HEK293T (cell line): ENCODE measurements at regions not wholly inside any gene's neighbourhood (a gene's known extent, or its start where the extent isn't known, plus 50 kb on each side); places are given as distances from the start of the nearest gene placed in this dataset.

Experiments
- CTBP1 ChIP-seq: fragments of 450-650 bp; IDR thresholded peaks from 2 replicates; pipeline ENCODE4 v1.6.1; 2016; ENCODE audit warnings: borderline replicate concordance
- FOXA1 ChIP-seq: fragments of 450-650 bp; IDR thresholded peaks from 2 replicates; pipeline ENCODE4 v1.6.1; 2016; ENCODE audit warnings: mild to moderate bottlenecking
- FOXK2 ChIP-seq: fragments of 450-650 bp; IDR thresholded peaks from 2 replicates; pipeline ENCODE4 v1.6.1; 2016; ENCODE audit warnings: mild to moderate bottlenecking
- NFRKB ChIP-seq: fragments of 450-650 bp; IDR thresholded peaks from 2 replicates; pipeline ENCODE4 v1.6.1; 2016; ENCODE audit warnings: mild to moderate bottlenecking, moderate library complexity
- SUZ12 ChIP-seq: fragments of 450-650 bp; IDR thresholded peaks from 2 replicates; pipeline ENCODE4 v1.6.1; 2016; ENCODE audit warnings: mild to moderate bottlenecking

DNA sequence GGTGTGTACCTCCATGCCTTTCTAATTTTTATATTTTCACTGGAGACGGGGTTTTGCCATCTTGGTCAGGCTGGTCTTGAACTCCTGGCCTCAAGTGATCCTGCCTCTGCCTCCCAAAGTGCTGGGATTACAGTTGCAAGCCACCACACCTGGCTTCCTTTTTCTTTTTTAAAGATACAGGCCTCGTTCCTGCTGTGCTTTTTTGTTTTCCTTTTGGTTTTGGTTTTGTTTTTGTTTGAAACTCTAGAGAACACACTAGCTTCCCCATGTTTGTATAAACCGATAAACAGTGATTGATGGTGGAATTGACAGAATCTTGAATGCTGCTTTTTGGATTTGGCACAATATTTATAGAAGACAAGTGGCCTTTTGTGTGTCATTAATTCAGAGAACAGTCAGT lies 1603.4 kb downstream of the MAT2B start:
- TF ChIP-seq CTBP1: no peak
- no peak for TF ChIP-seq FOXK2
- TF ChIP-seq NFRKB: no peak
- TF ChIP-seq SUZ12: no peak
- TF ChIP-seq FOXA1: no peak
